Testis (tissue), 2 donors: ENCODE measurements at regions not wholly inside any gene's neighbourhood (a gene's known extent, or its start where the extent isn't known, plus 50 kb on each side); places are given as distances from the start of the nearest gene placed in this dataset.

Source experiments
- POLR2A ChIP-seq: fragments of 450-650 bp; IDR thresholded peaks from one replicate; pipeline ENCODE4 v1.6.1; 2017; ENCODE audit warnings: antibody characterized with exemption, mild to moderate bottlenecking, moderate library complexity
- TF ChIP-seq, protein P1 (sequence below), 3 experiments: fragments of 450-650 bp in 2 of 3; fragments of 200-600 bp in 1 of 3; sonication (generic) in 1 of 3; IDR thresholded peaks; one replicate each; pipeline ENCODE4 v1.5.1; 2016 to 2019; ENCODE audit warnings: antibody characterized with exemption in 3 of 3, mild to moderate bottlenecking in 2 of 3, moderate library complexity in 1 of 3

DNA sequence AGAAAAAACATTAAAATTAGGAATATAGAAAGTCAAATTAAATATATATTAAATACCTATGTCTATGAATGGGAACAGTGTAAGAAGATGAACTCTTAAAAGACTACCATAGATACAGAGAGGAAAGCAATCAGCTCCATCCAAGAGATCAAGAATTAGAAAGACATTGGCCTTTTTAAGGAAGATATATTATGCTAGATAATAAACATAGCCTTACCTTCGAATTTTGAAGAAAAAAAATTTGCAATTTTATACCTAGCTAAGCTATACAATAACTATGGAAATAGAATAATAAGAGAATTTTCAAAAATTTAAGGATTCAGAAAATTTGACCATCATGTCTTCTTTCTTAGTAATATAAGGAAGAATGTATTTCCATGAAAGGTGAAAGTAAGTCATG lies 74.7 kb upstream of the MYT1L start:
- TF ChIP-seq, protein P1, sequence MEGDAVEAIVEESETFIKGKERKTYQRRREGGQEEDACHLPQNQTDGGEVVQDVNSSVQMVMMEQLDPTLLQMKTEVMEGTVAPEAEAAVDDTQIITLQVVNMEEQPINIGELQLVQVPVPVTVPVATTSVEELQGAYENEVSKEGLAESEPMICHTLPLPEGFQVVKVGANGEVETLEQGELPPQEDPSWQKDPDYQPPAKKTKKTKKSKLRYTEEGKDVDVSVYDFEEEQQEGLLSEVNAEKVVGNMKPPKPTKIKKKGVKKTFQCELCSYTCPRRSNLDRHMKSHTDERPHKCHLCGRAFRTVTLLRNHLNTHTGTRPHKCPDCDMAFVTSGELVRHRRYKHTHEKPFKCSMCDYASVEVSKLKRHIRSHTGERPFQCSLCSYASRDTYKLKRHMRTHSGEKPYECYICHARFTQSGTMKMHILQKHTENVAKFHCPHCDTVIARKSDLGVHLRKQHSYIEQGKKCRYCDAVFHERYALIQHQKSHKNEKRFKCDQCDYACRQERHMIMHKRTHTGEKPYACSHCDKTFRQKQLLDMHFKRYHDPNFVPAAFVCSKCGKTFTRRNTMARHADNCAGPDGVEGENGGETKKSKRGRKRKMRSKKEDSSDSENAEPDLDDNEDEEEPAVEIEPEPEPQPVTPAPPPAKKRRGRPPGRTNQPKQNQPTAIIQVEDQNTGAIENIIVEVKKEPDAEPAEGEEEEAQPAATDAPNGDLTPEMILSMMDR (IDR thresholded peaks at IDR 0.05), result no peak
- no peak for TF ChIP-seq POLR2A
